ENCODE measurements at regions not wholly inside any gene's neighbourhood (a gene's known extent, or its start where the extent isn't known, plus 50 kb on each side); places are given as distances from the start of the nearest gene placed in this dataset.

- TF ChIP-seq CTCF (IDR thresholded peaks at IDR 0.05) (no peak), POLR2A (IDR thresholded peaks at IDR 0.05) (no peak), POLR2AphosphoS5 (IDR thresholded peaks at IDR 0.05) (no peak)
Measured at GRCh38 chr7:136309407-136309806, 332.2 kb upstream of the MTPN start.

All from upper lobe of left lung (tissue), 4 donors.